Cerebellar cortex (tissue), 1 donor: ENCODE measurements at regions not wholly inside any gene's neighbourhood (a gene's known extent, or its start where the extent isn't known, plus 50 kb on each side); places are given as distances from the start of the nearest gene placed in this dataset.
"Not testable (repeated sequence)": the region's sequence is repeated elsewhere in the genome, so short reads cannot be mapped to it uniquely, and the experiment has no call there.

ENCODE experiments used
- DNase-seq: peaks from one replicate; pipeline ENCODE4 v3.0.0-alpha.2; 2015; ENCODE audit warnings: low spot score

DNA sequence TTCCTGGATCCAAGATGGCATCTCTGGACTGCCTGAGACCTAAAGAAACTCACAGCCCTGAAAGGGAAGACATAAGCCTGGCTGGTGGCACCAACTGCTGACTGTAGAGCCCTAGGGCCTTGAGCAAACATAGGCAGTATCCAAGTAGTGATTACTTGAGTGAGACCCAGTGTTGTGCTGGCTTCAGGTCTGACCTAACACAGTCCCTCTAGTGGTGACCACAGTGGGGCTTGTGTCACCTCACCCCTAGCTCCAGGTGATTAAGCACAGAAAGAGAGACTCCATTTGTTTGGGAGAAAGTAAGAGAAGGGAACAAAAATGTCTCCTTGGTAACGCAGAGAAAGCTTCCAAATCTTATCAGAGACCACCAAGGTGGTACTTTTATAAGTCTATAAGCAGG, 496.3 kb upstream of the HTR2C start:
- no peak for DNase-seq

DNA sequence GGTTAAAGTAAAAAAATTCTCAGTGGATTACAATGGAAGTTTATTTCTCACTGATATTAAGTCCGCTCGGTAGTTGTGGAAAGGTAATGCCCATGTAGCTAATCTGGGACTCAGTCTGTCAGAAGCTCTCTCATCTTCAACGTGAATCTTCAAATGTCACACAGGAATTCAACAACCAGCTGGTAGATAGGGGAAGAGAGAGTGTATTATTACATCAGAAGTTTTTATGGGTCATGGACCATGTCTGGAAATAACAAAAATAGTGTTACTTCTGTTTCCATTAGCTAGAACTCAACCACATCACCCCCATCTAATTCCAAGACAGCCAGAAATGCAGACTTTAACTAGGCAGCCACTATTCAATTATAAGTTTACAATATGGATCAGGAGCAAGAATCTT, 506.1 kb upstream of the HTR2C start:
- DNase-seq: no peak

DNA sequence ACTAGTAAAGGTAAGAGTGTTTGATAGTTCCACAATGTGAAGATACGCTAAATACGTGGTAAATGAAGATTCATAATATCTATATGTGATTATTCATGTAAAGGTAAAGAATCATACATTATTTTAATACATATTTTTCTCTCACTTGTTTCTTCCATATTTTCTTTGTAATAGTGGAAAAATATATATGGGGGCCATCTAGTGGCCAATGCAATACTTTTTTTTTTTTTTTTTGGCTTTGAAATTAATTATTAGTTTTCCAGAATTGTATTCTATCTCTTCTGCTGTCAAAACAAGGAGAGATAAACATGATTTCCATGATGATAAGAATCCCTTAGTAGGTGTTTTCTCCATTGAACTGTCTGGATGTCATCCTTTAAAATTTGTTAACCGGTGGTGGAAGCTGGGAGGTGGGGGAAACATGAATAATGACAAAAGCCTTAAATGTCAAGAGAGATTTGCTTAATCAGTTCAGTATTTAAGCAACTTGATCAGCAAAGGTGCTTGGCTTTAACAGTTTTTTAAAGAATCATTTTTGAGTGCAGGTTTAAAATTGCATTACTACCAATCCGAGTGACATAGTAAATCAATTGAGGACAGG, 508.7 kb upstream of the HTR2C start:
- no peak for DNase-seq

DNA sequence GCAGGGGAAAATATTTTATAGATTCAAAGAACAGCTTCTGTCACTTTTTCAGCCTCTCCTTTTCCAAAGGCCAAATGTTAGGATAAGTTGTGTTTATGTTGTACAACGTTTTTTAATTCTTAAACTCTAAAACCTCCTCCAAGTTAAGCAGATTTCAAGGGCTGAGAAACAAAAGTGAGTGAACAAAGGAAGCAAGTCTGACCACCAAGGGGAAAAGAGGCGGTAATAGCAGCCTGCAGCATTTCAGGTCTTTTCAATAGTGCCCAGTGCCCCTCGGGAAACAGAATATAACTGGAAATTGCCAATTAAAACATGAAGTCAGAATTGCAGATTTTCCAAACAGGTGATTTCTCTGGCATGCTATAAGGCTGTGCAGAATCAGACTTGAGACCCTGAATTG, 510.0 kb upstream of the HTR2C start:
- DNase-seq: no peak

DNA sequence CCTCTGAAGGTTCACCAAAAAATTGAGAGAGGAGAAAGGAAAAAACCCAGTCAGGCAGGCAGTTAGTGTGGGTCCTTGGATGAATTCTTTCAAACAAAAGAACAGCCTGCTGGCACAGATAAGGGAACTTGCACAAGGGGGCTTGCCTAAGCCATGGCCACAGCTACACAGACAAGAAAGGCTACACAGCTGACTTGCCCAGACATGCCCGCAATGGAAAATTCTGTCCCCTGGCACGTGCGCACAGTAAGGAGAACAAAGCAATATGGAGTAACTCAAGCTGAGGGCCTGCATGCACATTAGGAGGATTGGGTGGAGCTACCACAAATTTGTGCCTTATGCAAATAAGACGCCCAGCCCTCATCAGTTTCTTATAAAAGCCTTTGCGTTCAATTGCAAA, 512.5 kb upstream of the HTR2C start:
- DNase-seq: no peak

DNA sequence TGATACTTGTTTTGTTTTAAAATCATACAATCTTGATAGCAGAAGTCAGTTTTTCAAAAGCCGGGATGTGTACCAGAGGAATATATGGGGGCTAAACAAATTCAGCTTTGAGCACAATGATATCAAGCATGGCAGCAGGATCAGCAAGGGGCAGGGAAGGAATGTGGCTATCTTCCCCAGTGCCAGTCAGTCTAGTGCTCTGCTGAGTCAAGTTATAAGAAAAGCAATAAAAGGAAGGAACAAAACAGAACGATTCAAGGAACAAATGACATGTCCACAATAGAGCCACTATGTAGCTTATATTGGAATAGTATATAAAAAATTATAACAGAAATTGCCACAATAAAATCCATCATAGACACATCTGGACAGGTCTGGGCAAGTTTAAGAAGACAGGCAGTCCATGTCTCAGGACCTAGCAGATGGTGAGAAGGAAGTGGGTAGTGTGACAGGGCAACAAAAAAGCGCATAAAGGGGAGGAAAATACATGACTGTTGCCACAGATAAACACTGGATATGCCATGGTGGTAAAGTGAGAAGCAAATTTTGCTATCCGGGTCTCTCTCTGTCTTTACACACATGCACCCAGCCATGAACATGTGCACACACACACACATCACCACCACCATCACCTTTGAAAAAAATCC, 518.2 kb upstream of the HTR2C start:
- no peak for DNase-seq

DNA sequence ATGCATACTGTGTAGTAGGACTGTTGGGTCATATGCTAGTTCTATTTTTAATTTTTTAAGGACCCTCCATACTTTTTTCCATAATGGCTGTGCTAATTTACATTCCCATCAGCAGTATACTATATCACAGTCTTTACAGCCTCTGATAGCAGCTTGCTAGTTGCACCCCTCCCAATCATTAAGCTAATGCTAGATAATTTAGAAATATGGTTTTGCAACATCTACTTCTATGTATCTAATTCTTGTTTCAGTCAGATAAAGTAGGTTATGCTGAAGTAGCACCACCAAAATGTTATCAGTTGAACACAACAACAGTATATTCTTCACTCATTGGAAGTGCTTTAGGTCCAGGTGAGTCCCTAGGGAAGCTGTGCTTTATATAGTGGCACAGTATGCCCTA, 522.7 kb upstream of the HTR2C start:
- no peak for DNase-seq

DNA sequence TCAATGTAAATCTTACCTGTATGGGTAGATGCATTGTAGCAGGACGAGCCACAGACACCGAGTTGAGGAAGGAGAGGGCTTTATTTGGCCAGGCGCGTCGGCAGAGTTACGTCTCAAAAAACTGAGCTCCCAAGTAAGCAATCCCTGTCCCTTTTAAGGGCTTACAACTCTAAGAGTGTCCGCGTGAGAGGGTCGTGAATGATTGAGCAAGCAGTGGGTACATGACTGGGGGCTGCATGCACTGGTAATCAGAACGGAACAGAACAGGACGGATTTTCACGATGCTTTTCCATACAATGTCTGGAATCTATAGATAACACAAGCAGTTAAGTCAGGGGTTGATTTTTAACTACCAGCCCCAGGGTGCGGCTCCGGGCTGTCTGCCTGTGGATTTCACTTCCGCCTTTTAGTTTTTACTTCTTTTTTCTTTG, 524.9 kb upstream of the HTR2C start:
- DNase-seq: no peak

DNA sequence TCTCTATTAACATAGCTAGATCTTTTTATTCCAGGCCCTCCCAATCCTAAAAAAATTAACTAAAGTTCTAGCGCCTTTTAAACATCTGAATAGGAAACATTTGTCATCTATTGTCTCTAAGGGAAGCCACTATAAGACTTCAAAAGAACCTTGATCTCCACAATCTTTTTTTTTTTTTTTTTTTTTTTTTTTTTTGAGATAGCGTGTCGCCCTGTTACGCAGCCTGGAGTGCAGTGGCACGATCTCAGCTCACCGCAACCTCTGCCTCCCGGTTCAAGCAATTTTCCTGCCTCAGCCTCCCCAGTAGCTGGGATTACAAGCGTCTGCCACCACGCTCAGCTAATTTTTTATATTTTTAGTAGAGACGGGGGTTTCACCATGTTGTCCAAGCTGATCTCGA, 526.5 kb upstream of the HTR2C start:
- DNase-seq: not testable (repeated sequence)

DNA sequence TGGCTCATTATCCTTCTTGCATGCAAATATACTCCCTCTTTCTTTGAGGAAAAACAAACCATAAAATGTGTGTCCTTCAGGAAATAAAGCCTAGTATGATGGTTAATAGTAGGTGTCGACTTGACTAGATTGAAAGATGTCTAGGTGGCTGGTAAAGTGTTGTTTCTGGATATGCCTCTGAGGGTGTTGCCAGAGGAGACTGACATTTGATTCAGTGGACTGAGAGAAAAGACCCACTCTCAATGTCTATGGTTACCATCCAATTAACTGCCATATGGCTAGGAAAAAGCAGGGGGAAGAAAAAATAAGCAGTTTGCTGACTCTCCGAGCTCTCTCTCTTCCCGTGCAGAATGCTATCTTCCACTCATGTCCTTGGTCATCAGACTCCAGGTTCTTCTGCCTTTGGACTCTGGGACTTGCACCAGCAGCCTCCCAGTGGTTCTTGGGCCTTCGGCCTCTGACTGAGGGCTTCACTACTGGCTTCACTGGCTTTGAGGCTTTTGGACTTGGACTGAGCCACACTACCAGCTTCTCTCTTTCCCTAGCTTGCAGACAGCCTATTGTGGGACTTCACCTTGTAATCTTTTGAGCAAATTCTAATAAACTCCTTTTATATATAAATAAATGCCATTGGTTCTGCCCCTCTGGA, 532.1 kb upstream of the HTR2C start:
- no peak for DNase-seq

DNA sequence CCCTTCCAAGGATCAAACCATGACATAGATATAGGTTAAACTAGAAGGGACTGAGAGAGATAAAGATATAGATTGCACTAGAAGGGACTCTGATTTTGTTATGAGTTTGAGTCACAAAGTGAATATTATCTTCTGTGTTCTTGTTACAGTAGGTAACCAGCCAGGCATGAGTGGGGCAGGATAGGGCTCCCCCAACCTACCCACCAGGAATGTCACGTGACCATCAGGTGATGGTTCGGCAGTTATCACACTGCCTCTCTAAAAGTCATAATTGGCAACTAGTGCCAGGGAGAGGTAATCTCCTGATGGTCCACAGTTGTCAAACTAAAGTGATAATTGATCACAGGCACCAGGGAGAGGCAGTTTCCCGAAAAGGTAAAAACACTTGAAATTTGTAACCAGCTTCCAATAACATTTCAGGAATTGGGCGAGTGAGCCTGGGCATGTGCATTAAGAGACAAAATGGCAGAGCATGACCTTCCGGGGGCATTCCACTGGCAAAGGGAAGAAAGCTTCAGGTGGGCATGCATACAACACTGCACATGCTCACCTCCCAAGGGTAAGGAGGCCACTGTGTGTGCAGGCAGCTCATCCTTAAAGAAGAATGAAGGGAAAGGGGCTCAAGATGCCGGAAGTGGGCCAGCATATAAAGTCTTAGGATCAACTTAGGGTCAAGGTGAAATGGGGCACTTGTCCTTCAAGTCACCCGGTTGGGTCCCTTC, 533.6 kb upstream of the HTR2C start:
- DNase-seq: no peak

DNA sequence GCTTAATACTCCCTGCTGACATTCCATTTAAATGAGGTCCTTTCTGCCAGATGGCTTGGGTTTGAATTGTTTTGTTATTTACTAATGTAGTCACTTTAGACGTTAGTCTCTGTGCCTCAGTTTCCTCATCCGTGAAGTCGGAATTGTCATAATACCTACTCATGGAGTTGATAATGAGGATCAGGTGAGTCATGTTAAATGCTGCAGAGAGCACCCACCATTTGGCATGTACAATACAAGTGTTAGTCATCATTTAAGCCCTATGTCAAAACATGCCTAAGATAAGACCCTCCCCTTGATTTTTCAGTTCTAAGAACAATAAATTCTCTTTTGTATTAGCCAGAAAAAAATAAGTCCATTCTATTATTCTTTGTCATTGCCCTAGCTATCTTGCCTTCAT, 534.8 kb upstream of the HTR2C start:
- DNase-seq: no peak

DNA sequence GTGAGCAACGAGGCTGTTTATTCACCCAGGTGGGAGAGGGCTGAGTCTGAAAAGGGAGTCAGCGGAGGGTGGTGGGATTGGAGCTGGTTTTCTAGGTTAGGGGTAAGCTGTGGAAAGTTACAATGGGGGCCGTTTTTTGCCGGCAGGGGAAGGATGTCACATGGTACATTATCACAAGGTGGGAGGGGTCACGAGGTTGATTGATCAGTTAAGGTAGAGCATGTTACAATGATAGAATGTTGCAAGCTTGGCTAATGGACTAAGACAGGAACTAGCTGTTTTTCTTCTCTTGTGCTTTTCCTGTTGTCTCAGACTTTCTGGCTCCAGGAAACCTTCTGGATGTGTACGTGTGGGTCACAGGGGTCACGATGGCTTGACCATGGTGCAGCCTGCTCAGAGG, 536.3 kb upstream of the HTR2C start:
- no peak for DNase-seq

DNA sequence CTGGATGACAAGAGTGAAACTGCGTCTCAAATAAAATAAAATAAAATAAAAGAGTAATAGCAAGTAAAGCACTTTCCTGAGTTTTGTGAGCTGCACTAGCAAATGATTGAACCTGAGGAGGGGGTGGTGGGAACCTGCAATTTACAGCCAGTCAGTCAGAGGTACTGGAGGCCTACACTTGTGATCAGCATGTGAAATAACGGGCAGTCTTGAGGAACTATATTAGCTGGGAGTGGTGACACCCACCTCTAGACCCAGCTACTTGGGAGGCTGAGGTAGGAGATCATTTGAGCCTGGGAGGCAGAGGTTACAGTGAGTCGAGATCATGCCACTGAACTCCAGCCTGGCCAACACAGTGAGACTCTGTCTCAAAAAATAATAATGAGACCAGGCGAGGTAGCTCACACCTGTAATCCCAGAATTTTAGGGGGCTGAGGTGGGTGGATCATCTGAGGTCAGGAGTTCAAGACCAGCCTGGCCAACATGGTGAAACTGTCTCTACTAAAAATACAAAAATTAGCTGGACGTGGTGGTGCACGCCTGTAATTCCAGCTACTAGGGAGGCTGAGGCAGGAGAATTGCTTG, 537.1 kb upstream of the HTR2C start:
- no peak for DNase-seq

DNA sequence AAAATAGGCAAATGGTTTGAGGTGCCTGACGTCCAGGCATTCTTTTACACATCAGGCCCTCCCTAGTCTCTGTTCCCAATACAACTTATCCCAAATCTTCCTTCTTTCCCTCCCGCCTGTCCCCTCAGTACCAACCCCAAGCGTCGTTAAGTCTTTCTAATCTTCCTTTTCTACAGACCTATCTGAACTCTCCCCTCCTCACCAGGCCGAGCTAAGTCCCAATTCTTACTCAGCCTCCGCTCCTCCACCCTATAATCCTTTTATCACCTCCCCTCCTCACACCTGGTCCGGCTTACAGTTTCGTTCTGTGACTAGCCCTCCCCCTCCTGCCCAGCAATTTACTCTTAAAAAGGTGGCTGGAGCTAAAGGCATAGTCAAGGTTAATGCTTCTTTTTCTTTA, 542.4 kb upstream of the HTR2C start:
- DNase-seq: not testable (repeated sequence)

DNA sequence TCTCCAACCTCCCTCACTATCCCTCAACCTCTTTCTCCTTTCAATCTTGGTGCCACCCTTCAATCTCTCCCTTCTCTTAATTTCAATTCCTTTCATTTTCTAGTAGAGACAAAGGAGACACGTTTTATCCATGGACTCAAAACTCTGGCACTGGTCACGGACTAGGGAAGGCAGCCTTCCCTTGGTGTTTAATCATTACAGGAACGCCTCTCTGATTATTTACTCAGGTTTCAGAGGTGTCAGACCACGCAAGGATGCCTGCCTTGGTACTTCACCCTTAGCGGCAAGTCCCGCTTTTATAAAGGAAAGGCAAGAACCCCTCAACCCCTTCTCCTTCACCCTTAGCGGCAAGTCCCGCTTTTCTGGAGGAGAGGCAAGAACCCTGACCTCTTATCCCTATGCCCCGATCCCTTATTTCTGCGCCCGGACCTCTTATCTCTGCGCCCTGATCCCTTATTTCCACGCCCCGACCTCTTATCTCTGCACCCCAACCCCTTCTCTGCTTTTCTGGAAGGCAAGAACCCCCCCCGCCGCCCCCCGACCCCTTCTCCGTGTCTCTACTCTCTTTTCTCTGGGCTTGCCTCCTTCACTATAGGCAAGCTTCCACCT, 543.1 kb upstream of the HTR2C start:
- not testable (repeated sequence) for DNase-seq

DNA sequence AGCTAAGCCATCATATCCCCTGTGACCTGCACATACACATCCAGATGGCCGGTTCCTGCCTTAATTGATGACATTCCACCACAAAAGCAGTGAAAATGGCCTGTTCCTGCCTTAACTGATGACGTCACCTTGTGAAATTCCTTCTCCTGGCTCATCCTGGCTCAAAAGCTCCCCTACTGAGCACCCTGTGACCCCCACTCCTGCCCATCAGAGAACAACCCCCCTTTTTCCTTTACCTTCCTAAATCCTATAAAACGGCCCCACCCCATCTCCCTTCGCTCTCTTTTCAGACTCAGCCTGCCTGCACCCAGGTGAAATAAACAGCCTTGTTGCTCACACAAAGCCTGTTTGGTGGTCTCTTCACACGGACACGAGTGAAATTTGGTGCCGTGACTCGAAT, 543.8 kb upstream of the HTR2C start:
- DNase-seq: not testable (repeated sequence)

DNA sequence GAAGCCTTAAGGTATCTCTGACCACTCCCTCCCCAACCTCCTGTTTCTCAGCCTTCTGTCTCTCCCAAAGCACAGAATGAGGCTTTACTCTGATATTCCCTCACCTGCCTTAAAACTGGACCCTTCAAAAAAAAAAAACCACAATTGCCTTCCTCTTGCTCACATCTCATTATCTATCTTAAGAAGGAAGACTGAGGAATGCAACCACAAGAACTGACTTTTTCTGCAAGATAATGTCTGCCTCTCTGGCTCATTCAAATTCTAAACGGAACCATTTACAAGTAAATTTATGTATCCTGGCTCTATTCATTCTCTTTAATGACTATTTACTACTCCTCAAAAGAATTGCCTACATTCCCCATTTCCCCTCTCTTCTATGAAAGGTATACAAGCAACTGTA, 545.5 kb upstream of the HTR2C start:
- DNase-seq: no peak

DNA sequence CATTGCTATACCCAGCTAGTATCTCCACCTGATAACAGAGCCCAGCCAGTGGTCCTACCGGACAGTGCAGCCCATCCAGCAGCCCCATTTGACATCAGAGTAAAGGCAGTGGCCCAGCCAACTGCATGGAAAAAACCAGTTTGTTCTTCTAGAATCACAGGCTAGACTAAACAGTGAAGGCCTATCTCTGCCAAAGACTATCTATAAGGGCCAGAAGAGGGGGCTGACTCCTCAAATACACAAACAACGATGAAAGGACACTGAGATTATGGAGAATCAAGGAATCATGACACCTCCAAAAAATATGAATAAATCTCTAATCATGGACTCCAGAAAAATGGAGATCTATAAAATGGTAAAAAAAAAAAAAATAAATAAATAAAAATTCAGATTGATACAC, 546.4 kb upstream of the HTR2C start:
- DNase-seq: no peak

DNA sequence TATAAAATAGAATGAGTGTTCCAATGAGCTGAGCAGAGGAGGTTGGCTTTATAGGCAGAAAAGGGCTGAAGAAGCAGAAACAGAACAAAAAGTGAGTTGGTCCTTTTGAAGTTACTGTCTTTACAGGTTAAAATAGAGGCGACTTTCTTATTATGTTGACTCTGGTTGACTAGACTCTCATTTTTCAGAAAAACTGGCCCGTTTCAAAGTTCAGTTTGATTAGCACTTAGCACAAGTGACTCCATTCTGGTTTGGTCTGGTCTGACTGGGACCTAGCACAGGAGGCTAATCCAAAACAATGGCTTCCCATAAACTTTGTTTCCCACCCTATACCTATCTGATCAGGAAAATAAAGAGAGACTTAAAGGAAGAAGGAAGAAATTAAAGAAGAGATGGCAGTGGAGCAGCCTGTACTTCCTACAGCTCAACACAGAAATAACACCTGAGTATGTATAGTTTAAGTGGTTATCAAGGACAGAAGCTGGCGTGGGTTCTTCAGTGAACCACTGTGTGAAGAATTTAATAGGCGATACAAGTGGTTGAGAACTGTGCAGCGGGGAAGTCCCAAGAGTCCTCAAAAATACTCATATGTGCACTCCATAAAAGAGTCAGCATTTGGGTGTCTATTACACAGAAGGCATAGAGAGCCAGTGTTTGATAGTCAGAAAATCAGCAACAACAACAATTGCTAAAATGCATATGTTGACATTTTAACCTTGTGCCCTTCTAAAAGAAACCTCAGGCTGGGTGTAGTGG, 554.8 kb upstream of the HTR2C start:
- no peak for DNase-seq

DNA sequence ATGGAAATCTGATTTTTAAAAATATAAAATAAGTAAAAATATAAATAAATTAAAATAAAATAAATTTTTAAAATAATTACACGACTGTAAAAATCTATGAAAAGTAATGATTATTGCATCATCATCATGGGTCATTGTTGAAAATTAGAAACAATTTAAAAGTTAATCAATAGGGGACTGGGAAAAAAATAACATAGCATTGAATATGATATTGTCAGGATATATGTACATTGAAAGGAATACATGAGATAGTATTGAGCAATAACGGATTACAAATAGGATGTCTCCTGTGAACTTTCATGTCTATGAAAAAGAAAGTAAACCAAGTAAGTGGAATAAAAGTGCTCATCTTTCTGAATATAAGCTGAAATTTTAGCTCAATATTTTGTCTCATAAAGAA, 566.8 kb upstream of the HTR2C start:
- DNase-seq: no peak

DNA sequence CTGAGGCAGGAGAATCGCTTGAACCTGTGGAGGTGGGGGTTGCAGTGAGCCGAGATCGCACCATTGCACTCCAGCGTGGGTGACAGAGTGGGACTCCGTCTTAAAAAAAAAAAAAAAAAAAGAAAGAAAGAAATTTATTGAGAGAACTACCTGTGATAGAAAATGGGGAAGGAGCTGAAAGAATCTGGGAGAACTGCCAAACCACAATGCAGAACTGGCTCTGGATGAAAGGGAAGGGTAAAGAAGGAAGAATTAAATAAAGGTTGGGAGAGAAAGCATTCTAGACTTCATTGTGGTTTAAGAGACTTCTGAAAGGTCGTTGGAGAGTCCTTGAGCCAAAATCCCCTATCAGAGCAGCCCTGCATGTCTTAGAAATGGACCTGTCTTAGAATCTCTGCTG, 567.9 kb upstream of the HTR2C start:
- no peak for DNase-seq
